Upper lobe of left lung (tissue), 6 donors: ENCODE measurements at regions not wholly inside any gene's neighbourhood (a gene's known extent, or its start where the extent isn't known, plus 50 kb on each side); places are given as distances from the start of the nearest gene placed in this dataset.

Source experiments
- ATAC-seq, 2 donors: fragments of 200-7000 bp; cut with Tn5 transposase; one replicate each; pipeline ENCODE4 v1.9.1; 2022; ENCODE audit warnings: mild to moderate bottlenecking in 2 of 2, moderate library complexity in 2 of 2; ENCODE audit not compliant: low FRiP score in 2 of 2
- DNase-seq, 2 donors: peaks; one replicate each; pipeline ENCODE4 v3.0.0-alpha.2; 2019 to 2020
- H3K27ac ChIP-seq, 4 donors: fragments of 200-600 bp; sonication (generic); one replicate each; pipeline ENCODE4 v1.5.1; 2016 to 2019
- H3K27me3 ChIP-seq, 4 donors: fragments of 200-600 bp; sonication (generic); one replicate each; pipeline ENCODE4 v1.5.1; 2017 to 2019
- H3K36me3 ChIP-seq, 4 donors: fragments of 200-600 bp; sonication (generic); one replicate each; pipeline ENCODE4 v1.5.1; 2016 to 2019
- H3K4me1 ChIP-seq, 4 donors: fragments of 200-600 bp; sonication (generic); one replicate each; pipeline ENCODE4 v1.5.1; 2018 to 2019
- H3K4me3 ChIP-seq, 4 donors: fragments of 200-600 bp; sonication (generic); one replicate each; pipeline ENCODE4 v1.5.1; 2017 to 2019; ENCODE audit warnings: mild to moderate bottlenecking in 2 of 4, moderate library complexity in 1 of 4
- H3K9me3 ChIP-seq, 4 donors: fragments of 200-600 bp; sonication (generic); one replicate each; pipeline ENCODE4 v1.5.1; 2018 to 2019
- CTCF ChIP-seq, 6 experiments: fragments of 450-650 bp in 4 of 6; fragments of 200-600 bp in 2 of 6; sonication (generic) in 2 of 6; IDR thresholded peaks; one replicate each; pipeline ENCODE4 v1.5.1; 2016 to 2019; ENCODE audit warnings: antibody characterized with exemption in 6 of 6
- EP300 ChIP-seq, 4 donors: sonication (generic); formaldehyde crosslinking; IDR thresholded peaks; one replicate each; pipeline ENCODE4 v1.5.1; 2017; ENCODE audit warnings: antibody characterized with exemption in 4 of 4, control low read depth in 2 of 4
- POLR2A ChIP-seq, 4 donors: fragments of 450-650 bp; IDR thresholded peaks; one replicate each; pipeline ENCODE4 v1.5.1; 2016 to 2017; ENCODE audit warnings: antibody characterized with exemption in 4 of 4, mild to moderate bottlenecking in 2 of 4
- POLR2AphosphoS5 ChIP-seq, 2 donors: sonication (generic); formaldehyde crosslinking; IDR thresholded peaks; one replicate each; pipeline ENCODE4 v1.5.1; 2017; ENCODE audit warnings: antibody characterized with exemption in 2 of 2
- WGBS, 2 donors: methylation state at CpG; one replicate each; pipeline ENCODE4 v1.1.5; 2017 to 2018; 5-methylcytosine and 5-hydroxymethylcytosine counted together
- donor health status: DM: no; HTN: no; CAD: no; lungs with moderate emphysema.
- donor health status: DM: no; HTN: yes; CAD: no; lungs with severe emphysema.

- 59 to 67% methylated on average over 7 of the region's 7 CpGs for WGBS, 2 donors
- H3K4me1 ChIP-seq, result peaks cover 0 to 4% (median 0%) of the 10 kb centered on the region in 4 donors
- no peaks in the 10 kb centered on the region for H3K9me3 ChIP-seq
- no peak overlapping the region for H3K4me3 ChIP-seq
- H3K27ac ChIP-seq, result peak overlapping the region in 1 of 4 donors; percentile 31
- H3K36me3 ChIP-seq, result no peaks in the 10 kb centered on the region
- no peak for ATAC-seq
- TF ChIP-seq POLR2A (IDR thresholded peaks at IDR 0.05) (no peak), POLR2AphosphoS5 (IDR thresholded peaks at IDR 0.05) (no peak), CTCF (IDR thresholded peaks at IDR 0.05) (no peak), EP300 (IDR thresholded peaks at IDR 0.05) (no peak)
- no peak for DNase-seq
- H3K27me3 ChIP-seq, result no peaks in the 10 kb centered on the region
Measured at GRCh38 chr10:8369666-8370065, 315.2 kb downstream of the GATA3 start.

GRCh38 chr10:8374334-8374733, 319.8 kb downstream of the GATA3 start:
- 85 to 91% methylated on average over 6 of the region's 6 CpGs for WGBS, 2 donors
- Histone ChIP-seq H3K9me3 (no peaks in the 10 kb centered on the region), H3K4me1 (peaks cover 0 to 3% (median 0%) of the 10 kb centered on the region in 4 donors), H3K4me3 (no peak overlapping the region), H3K27me3 (no peaks in the 10 kb centered on the region), H3K36me3 (no peaks in the 10 kb centered on the region), H3K27ac (no peak overlapping the region)
- no peak for DNase-seq
- TF ChIP-seq POLR2A (IDR thresholded peaks at IDR 0.05), result no peak
- no peak for TF ChIP-seq POLR2AphosphoS5 (IDR thresholded peaks at IDR 0.05)
- TF ChIP-seq CTCF (IDR thresholded peaks at IDR 0.05), result no peak
- no peak for TF ChIP-seq EP300 (IDR thresholded peaks at IDR 0.05)
- no peak for ATAC-seq

- Histone ChIP-seq H3K4me3 (no peak overlapping the region), H3K27me3 (no peaks in the 10 kb centered on the region), H3K4me1 (peaks cover 0 to 4% (median 2%) of the 10 kb centered on the region in 4 donors), H3K36me3 (no peaks in the 10 kb centered on the region), H3K9me3 (no peaks in the 10 kb centered on the region), H3K27ac (no peak overlapping the region)
- no peak for TF ChIP-seq POLR2A (IDR thresholded peaks at IDR 0.05)
- no peak for TF ChIP-seq CTCF (IDR thresholded peaks at IDR 0.05)
- no peak for TF ChIP-seq EP300 (IDR thresholded peaks at IDR 0.05)
- TF ChIP-seq POLR2AphosphoS5 (IDR thresholded peaks at IDR 0.05), result no peak
- 86 to 95% methylated on average over 4 of the region's 4 CpGs for WGBS, 2 donors
- DNase-seq (no peak), ATAC-seq (no peak)
Measured at GRCh38 chr10:8375137-8375536, 320.6 kb downstream of the GATA3 start.

- no peak for DNase-seq
- WGBS, 2 donors, result 53 to 64% methylated on average over 10 of the region's 10 CpGs
- Histone ChIP-seq H3K4me3 (peak overlapping the region in 2 of 4 donors; percentile 13 to 20), H3K27me3 (no peaks in the 10 kb centered on the region), H3K4me1 (peaks cover 0 to 10% (median 6%) of the 10 kb centered on the region in 4 donors), H3K27ac (peak overlapping the region; percentile 24 to 82 (median 48)), H3K9me3 (no peaks in the 10 kb centered on the region), H3K36me3 (no peaks in the 10 kb centered on the region)
- ATAC-seq, result no peak
- no peak for TF ChIP-seq POLR2AphosphoS5 (IDR thresholded peaks at IDR 0.05)
- no peak for TF ChIP-seq CTCF (IDR thresholded peaks at IDR 0.05)
- TF ChIP-seq POLR2A (IDR thresholded peaks at IDR 0.05), result no peak
- no peak for TF ChIP-seq EP300 (IDR thresholded peaks at IDR 0.05)
Measured at GRCh38 chr10:8378198-8378983, 323.9 kb downstream of the GATA3 start.
